ENCODE measurements at regions not wholly inside any gene's neighbourhood (a gene's known extent, or its start where the extent isn't known, plus 50 kb on each side); places are given as distances from the start of the nearest gene placed in this dataset.
A peak's percentile ranks its signal among the peaks of the same experiment; 100 is the strongest.

DNA sequence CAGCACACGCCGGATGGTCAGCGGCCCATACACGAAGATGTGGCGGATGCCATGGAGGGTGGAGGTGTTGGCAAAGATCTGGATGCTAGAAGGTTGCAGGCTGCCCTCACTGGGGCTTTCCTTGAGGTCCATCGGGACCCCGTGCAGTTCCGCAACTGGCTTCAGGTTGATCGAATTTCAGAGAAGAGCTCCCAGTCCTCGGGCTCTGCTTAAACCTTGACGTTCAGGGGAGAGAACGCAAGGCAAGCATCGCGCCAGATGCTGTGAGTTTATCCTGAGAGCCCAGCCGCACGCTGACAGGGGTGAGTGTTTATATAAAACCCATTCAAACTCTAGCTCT is 98.7 kb upstream of the CCL2 start:
- DNase-seq: no peak

DNA sequence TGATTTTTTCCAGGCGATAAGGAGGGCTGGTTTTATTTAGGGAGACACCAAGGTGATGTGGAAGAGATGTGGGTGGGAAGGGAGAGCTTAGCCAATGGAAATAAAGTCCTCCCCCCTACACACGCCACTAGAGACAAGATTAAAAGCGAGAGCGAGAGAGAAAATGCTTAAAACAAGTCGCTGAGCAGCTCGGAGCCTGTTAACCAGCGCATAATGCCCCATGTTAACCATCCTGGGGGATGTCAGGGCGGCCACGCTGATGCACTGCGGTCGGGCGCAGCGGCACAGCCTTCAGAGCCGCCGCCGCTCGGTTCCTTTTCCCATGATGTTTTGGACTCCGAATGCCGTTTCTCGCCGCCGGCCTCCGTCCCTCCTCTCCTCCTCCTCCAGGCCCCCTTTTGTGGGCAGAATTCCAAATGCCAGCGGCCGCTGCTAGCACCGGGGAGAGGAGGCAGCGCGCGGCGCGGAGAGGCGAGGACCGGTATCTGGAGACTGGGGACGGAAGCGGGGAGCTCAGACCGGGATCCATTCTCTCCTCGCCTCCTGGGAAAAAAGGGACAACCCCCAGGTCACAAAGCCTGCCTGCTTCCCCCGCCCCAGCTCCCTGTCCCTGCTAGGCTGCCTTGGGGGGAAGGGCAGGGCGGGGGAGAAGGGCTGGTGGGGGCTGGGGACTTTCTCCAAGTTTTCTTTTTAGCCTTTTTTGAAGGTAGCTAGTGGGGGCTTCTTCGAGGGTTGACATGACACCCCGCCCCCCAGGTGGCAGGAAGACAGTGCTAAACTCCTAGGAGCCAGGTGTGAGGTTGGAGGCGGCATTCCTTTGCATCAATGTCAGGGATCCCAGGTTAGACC is 98.1 kb upstream of the CCL2 start:
- no peak for DNase-seq

GRCh38 chr17:34161690-34162089 is 93.4 kb upstream of the CCL2 start:
- no peak for DNase-seq

DNA sequence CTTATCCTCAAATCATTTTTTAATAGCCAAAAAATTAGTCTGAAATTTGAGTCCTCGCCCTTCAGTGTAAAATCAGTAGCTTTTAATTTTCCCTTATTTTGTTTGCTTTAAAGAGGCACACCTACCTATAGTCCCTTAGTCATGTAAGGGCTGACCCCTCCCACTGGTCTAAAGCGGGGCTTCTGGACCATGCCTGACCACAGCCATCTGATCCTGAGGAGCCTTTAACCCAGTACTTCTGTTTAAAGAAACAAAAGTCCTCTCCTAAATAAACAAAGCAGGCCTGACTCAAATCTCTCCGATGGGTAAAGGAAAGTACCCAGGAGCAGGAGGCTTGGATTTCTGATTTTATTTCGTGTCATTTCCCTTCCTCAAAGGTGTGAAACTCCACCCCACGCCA is 92.0 kb upstream of the CCL2 start:
- no peak for DNase-seq

DNA sequence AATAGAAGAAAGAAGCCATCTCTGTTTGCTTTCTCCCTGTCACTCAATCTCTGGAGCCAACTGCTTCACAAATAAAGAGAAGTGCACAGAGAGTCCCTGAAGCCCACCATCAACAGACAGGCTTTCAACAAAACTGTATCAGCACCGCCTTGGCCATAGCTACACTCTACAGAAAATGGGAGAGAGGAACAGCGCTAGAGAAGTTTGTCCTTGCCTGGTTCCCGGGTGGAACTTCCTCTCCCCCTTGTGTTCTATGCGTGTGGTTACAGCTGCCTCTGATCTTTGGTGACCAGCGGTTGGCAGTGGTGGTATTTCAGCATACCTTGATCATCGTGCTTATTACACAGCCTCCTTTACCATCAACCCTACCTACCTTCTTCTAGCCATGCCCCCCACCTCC is 91.4 kb upstream of the CCL2 start:
- DNase-seq: no peak

DNA sequence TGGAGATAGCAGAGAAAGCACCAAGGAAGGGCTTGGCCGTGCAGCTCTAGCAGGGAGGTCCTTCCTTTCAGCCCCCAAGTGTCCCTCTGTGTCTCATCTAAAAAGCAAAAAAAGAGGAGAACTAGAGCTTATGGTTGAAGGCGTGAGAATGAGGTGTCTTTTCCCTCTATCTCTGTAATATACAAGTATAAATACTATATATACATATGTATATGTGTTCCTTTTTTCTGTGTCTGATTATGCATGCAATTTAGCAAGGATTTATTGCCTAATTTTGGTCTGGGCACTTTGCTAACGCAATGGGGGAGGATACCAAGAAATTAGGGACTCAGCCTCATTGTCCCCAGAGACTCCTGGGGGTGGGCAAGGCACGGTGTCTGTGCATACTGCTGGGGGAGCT is 90.2 kb upstream of the CCL2 start:
- no peak for DNase-seq

- no peak for DNase-seq
These were observed 88.7 kb upstream of the CCL2 start for GRCh38 chr17:34166352-34166751.

- DNase-seq: peak; percentile 13
These were observed 87.7 kb upstream of the CCL2 start for GRCh38 chr17:34167354-34167753.

DNA sequence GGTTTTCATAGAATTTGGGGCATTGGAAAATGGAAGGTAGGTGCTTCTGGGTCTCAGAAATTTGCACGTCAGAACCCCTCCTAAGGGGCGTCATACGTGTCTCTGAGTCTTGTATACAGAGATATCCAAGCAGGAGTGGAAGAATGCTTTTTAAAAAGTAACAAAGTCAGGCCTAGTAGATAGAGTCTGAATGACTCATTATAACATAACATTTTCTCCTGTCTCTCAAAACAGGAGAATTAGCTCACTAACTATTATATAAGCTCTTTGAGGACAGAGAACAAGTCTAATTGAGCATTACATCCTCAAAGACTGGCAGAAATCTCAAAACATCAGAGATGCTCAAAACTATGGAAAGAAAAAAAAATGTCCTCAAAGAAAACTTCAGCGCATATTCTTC is 86.1 kb upstream of the CCL2 start:
- no peak for DNase-seq

DNA sequence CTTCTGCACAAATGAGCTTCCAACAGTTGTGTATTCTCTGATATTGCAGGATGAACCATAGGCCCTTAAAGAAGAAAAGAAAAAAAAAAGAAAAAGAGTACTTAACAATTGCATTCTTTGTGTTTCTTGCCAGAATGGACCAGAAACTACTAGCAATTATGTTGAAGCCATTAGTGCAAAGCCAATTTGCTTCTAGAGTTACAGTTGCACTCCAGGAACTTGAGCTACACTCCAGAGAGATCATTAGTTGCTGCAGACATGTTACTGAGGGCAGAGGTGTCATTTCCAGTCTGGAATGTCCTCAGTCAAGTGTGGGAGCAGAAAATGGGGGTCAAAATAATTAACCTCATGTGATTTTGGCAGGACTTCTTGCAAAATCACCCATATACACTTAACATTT is 85.6 kb upstream of the CCL2 start:
- DNase-seq: no peak

GRCh38 chr17:34171245-34171818 is 83.8 kb upstream of the CCL2 start:
- peak; percentile 18 for DNase-seq

GRCh38 chr17:34172390-34172918 is 82.6 kb upstream of the CCL2 start:
- DNase-seq: no peak

DNA sequence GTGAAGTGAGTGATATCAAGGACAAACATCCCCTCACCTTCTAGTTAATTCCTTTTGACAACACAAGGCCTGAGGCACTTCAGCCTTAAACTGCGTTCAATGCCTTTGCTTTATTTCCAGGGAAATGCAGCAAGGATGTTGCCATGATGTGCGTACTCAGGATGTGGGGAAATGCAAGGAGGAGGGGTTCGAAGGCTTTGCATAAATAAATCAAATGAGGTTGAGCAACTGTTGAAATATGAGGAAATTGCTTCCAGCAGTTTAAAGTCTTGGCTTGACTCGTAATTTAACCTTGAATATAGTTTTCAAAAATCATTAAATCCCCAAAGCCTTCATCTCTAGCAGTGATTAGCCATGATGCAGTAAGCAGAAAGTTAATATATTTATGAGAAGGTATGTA is 81.8 kb upstream of the CCL2 start:
- DNase-seq: no peak

GRCh38 chr17:34174496-34174895 is 80.6 kb upstream of the CCL2 start:
- DNase-seq: no peak

DNA sequence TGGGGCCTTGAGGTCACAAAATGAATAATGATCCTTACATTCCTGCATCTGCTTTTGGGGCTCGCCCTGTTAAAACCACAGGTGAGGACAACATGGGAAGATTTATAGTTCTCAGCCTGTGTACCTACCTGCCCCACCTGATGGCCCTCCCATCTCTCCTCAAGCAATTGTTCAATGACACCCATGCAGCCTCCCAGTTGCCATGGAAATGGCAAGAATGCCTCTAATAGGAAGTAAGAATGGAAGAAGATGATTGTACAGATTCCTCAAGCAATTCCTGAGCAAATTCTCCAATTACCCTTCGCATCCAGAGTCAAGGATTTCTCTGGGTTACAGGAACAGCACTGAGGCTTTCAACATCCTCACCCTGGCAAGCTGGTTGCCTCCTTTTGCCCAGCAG is 78.6 kb upstream of the CCL2 start:
- DNase-seq: no peak

GRCh38 chr17:34177642-34178041 is 77.4 kb upstream of the CCL2 start:
- no peak for DNase-seq

DNA sequence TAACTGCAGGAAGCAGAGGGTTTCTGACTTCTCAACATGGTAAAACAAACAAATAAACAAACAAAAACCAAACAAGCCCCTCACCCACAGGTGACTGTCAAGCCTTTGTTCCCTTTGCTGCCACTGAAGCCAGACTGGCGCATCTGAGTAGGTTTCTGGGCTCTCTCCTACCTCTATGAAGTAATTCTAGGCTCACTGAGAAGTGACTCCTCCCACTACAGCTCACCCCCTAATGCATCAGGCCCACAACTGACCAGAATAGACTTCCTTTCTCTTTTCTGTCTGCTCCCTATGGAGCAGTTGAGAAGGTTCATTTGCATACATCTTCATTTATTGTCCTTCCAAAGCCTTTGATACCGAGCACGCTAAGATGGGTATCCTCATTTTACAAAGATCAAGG is 77.0 kb upstream of the CCL2 start:
- DNase-seq: no peak

- no peak for DNase-seq
These were observed 72.9 kb upstream of the CCL2 start for GRCh38 chr17:34182036-34182803.

GRCh38 chr17:34195987-34196386 is 59.1 kb upstream of the CCL2 start:
- DNase-seq: no peak

DNA sequence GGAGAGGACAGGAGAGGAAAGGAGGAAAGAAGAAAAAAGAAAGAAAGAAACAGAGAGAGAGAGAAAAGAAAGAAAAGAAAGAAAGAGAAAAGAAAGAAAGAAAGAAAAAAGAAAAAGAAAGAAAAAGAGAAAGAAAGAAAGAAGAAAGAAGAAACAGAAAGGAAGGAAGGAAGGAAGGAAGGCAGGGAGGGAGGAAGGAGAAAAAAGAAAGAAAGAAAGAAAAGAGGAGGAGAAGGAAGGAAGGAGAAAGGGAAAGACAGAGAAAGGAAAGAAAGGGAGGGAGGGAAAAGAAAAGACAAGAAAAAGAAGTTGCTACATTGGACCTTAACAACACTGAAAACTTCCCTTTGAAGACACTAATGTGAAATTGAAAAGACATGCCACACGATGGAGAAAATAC is 56.6 kb upstream of the CCL2 start:
- no peak for DNase-seq

GRCh38 chr17:34199454-34199853 is 55.6 kb upstream of the CCL2 start:
- no peak for DNase-seq

- DNase-seq: peak; percentile 74
These were observed 55.1 kb upstream of the CCL2 start for GRCh38 chr17:34199932-34200534.

- DNase-seq: no peak
These were observed 53.9 kb upstream of the CCL2 start for GRCh38 chr17:34201225-34201624.

DNA sequence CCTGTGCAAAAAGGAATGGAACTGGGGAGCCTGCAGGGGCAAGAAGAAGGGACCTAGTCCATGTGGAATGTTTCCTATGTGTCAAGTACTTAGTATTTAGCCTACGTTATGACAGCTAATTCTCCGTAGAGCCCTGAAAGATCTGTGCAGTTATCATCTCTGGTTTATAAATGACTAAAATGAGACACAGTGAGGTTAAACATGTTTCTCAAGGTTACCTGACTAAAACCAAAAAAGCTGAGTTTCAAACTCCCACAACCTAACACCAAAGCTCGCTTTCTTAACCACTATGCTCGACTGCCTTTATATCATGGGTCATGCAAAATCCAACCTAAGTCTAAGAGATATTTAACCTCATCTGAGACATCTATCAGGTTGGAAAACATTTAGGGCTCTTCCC is 53.3 kb upstream of the CCL2 start:
- DNase-seq: no peak
